NCI-H2081 (cell line): ENCODE measurements at regions not wholly inside any gene's neighbourhood (a gene's known extent, or its start where the extent isn't known, plus 50 kb on each side); places are given as distances from the start of the nearest gene placed in this dataset.
"Not testable (repeated sequence)": the region's sequence is repeated elsewhere in the genome, so short reads cannot be mapped to it uniquely, and the experiment has no call there.

Source experiments
- DNase-seq, 2 experiments: peaks; one replicate each; lab custom pipeline; 2025; lab: John Stamatoyannopoulos, UW

- DNase-seq = no peak
These were observed 186.7 kb downstream of the NFKBIZ start for GRCh38 chr3:102036017-102036416.

- DNase-seq = no peak
These were observed 187.2 kb downstream of the NFKBIZ start for GRCh38 chr3:102036472-102036871.

- no peak for DNase-seq
These were observed 187.9 kb downstream of the NFKBIZ start for GRCh38 chr3:102037209-102037608.

- no peak for DNase-seq
These were observed 188.5 kb downstream of the NFKBIZ start for GRCh38 chr3:102037791-102038190.

- no peak for DNase-seq
These were observed 189.3 kb downstream of the NFKBIZ start for GRCh38 chr3:102038477-102039142.

GRCh38 chr3:102040144-102040543 lies 190.8 kb downstream of the NFKBIZ start:
- DNase-seq = not testable (repeated sequence)

GRCh38 chr3:102053375-102053989 lies 204.2 kb downstream of the NFKBIZ start:
- DNase-seq = no peak

- no peak for DNase-seq
These were observed 205.3 kb downstream of the NFKBIZ start for GRCh38 chr3:102054543-102055080.

GRCh38 chr3:102057781-102058421 lies 208.6 kb downstream of the NFKBIZ start:
- no peak for DNase-seq

GRCh38 chr3:102059145-102059943 lies 210.0 kb downstream of the NFKBIZ start:
- no peak for DNase-seq

GRCh38 chr3:102060814-102061213 lies 211.5 kb downstream of the NFKBIZ start:
- DNase-seq = no peak

- DNase-seq = no peak
These were observed 214.3 kb downstream of the NFKBIZ start for GRCh38 chr3:102063572-102063971.

GRCh38 chr3:102066470-102066869 lies 217.2 kb downstream of the NFKBIZ start:
- DNase-seq = no peak

- DNase-seq = no peak
These were observed 219.0 kb downstream of the NFKBIZ start for GRCh38 chr3:102068327-102068726.

- DNase-seq = no peak
These were observed 219.4 kb downstream of the NFKBIZ start for GRCh38 chr3:102068736-102069135.

- no peak for DNase-seq
These were observed 219.9 kb downstream of the NFKBIZ start for GRCh38 chr3:102069211-102069662.

- DNase-seq = no peak
These were observed 225.6 kb downstream of the NFKBIZ start for GRCh38 chr3:102074946-102075345.

- DNase-seq = no peak
These were observed 229.1 kb downstream of the NFKBIZ start for GRCh38 chr3:102078401-102078800.

GRCh38 chr3:102078854-102079808 lies 229.8 kb downstream of the NFKBIZ start:
- DNase-seq = no peak

GRCh38 chr3:102079809-102080197 lies 230.5 kb downstream of the NFKBIZ start:
- DNase-seq = no peak
